ENCODE measurements at regions not wholly inside any gene's neighbourhood (a gene's known extent, or its start where the extent isn't known, plus 50 kb on each side); places are given as distances from the start of the nearest gene placed in this dataset.

- no peak overlapping the region for H3K4me3 Mint-ChIP-seq (ENCODE audit: unreplicated experiment)
- no peaks in the 10 kb centered on the region for H3K36me3 Mint-ChIP-seq (ENCODE audit: unreplicated experiment)
- no peak for DNase-seq
- peaks cover 1% of the 10 kb centered on the region for H3K27me3 Mint-ChIP-seq (ENCODE audit: unreplicated experiment)
- TF ChIP-seq CTCF (IDR thresholded peaks at IDR 0.05; ENCODE audit: partially characterized antibody, unreplicated experiment): no peak
- no peak overlapping the region for H3K27ac Mint-ChIP-seq (ENCODE audit: unreplicated experiment)
- peaks cover 4% of the 10 kb centered on the region for H3K4me1 Mint-ChIP-seq (ENCODE audit: low read depth, unreplicated experiment)
- H3K9me3 Mint-ChIP-seq (ENCODE audit: unreplicated experiment): peaks cover 2% of the 10 kb centered on the region
Measured at GRCh38 chr10:128993911-128994538, 473.0 kb upstream of the MGMT start.

- DNase-seq: no peak
- H3K36me3 Mint-ChIP-seq (ENCODE audit: unreplicated experiment): no peaks in the 10 kb centered on the region
- peaks cover 1% of the 10 kb centered on the region for H3K27me3 Mint-ChIP-seq (ENCODE audit: unreplicated experiment)
- H3K4me1 Mint-ChIP-seq (ENCODE audit: low read depth, unreplicated experiment): peaks cover 4% of the 10 kb centered on the region
- peaks cover 2% of the 10 kb centered on the region for H3K9me3 Mint-ChIP-seq (ENCODE audit: unreplicated experiment)
- H3K27ac Mint-ChIP-seq (ENCODE audit: unreplicated experiment): no peak overlapping the region
- H3K4me3 Mint-ChIP-seq (ENCODE audit: unreplicated experiment): no peak overlapping the region
- no peak for TF ChIP-seq CTCF (IDR thresholded peaks at IDR 0.05; ENCODE audit: partially characterized antibody, unreplicated experiment)
Measured at GRCh38 chr10:128994598-128995143, 472.4 kb upstream of the MGMT start.

- peaks cover 4% of the 10 kb centered on the region for H3K4me1 Mint-ChIP-seq (ENCODE audit: low read depth, unreplicated experiment)
- peaks cover 1% of the 10 kb centered on the region for H3K27me3 Mint-ChIP-seq (ENCODE audit: unreplicated experiment)
- H3K9me3 Mint-ChIP-seq (ENCODE audit: unreplicated experiment): peaks cover 2% of the 10 kb centered on the region
- H3K27ac Mint-ChIP-seq (ENCODE audit: unreplicated experiment): no peak overlapping the region
- H3K36me3 Mint-ChIP-seq (ENCODE audit: unreplicated experiment): no peaks in the 10 kb centered on the region
- no peak for DNase-seq
- no peak for TF ChIP-seq CTCF (IDR thresholded peaks at IDR 0.05; ENCODE audit: partially characterized antibody, unreplicated experiment)
- H3K4me3 Mint-ChIP-seq (ENCODE audit: unreplicated experiment): no peak overlapping the region
Measured at GRCh38 chr10:128995676-128996075, 471.4 kb upstream of the MGMT start.

- no peak for DNase-seq
- no peak for TF ChIP-seq CTCF (IDR thresholded peaks at IDR 0.05; ENCODE audit: partially characterized antibody, unreplicated experiment)
- Mint-ChIP-seq H3K9me3 (ENCODE audit: unreplicated experiment) (peaks cover 2% of the 10 kb centered on the region), H3K27me3 (ENCODE audit: unreplicated experiment) (no peaks in the 10 kb centered on the region), H3K4me1 (ENCODE audit: low read depth, unreplicated experiment) (peaks cover 4% of the 10 kb centered on the region), H3K36me3 (ENCODE audit: unreplicated experiment) (no peaks in the 10 kb centered on the region), H3K27ac (ENCODE audit: unreplicated experiment) (no peak overlapping the region), H3K4me3 (ENCODE audit: unreplicated experiment) (no peak overlapping the region)
Measured at GRCh38 chr10:128996092-128996491, 470.9 kb upstream of the MGMT start.

GRCh38 chr10:128998101-128998805 lies 468.8 kb upstream of the MGMT start:
- H3K9me3 Mint-ChIP-seq (ENCODE audit: unreplicated experiment): peaks cover 2% of the 10 kb centered on the region
- peaks cover 4% of the 10 kb centered on the region for H3K4me1 Mint-ChIP-seq (ENCODE audit: low read depth, unreplicated experiment)
- no peaks in the 10 kb centered on the region for H3K27me3 Mint-ChIP-seq (ENCODE audit: unreplicated experiment)
- no peak for TF ChIP-seq CTCF (IDR thresholded peaks at IDR 0.05; ENCODE audit: partially characterized antibody, unreplicated experiment)
- no peak for DNase-seq
- no peak overlapping the region for H3K27ac Mint-ChIP-seq (ENCODE audit: unreplicated experiment)
- H3K36me3 Mint-ChIP-seq (ENCODE audit: unreplicated experiment): no peaks in the 10 kb centered on the region
- H3K4me3 Mint-ChIP-seq (ENCODE audit: unreplicated experiment): no peak overlapping the region
